SK-N-SH treated with all-trans-retinoic acid at 6 μM for 48 hours (cell line): ENCODE measurements at regions not wholly inside any gene's neighbourhood (a gene's known extent, or its start where the extent isn't known, plus 50 kb on each side); places are given as distances from the start of the nearest gene placed in this dataset.

Experiments
- CSRNP3 ChIP-seq: fragments of 250-450 bp; sonication (Bioruptor Pico); IDR thresholded peaks from 2 replicates; pipeline ENCODE4 v1.5.1; 2021; ENCODE audit warnings: mild to moderate bottlenecking, moderate library complexity
- PATZ1 ChIP-seq: fragments of 250-450 bp; sonication (Bioruptor Pico); IDR thresholded peaks from 2 replicates; pipeline ENCODE4 v1.8.0; 2020; ENCODE audit warnings: mild to moderate bottlenecking, moderate library complexity, borderline replicate concordance
- PPARA ChIP-seq: fragments of 250-450 bp; sonication (Bioruptor Pico); IDR thresholded peaks from 2 replicates; pipeline ENCODE4 v1.5.0; 2020; ENCODE audit warnings: mild to moderate bottlenecking, borderline replicate concordance
- TSHZ2 ChIP-seq: fragments of 250-450 bp; sonication (Bioruptor Pico); IDR thresholded peaks from 2 replicates; pipeline ENCODE4 v1.5.0; 2020; ENCODE audit warnings: mild to moderate bottlenecking, moderate library complexity
- ZC3H10 ChIP-seq: fragments of 250-450 bp; sonication (Bioruptor Pico); IDR thresholded peaks from 2 replicates; pipeline ENCODE4 v1.5.1; 2021; ENCODE audit warnings: mild to moderate bottlenecking, moderate library complexity
- ZFP30 ChIP-seq: fragments of 450-650 bp; formaldehyde crosslinking; IDR thresholded peaks from 2 replicates; pipeline ENCODE4 v1.5.0; 2022; ENCODE audit warnings: mild to moderate bottlenecking, moderate library complexity
- ZNF70 ChIP-seq: fragments of 450-650 bp; formaldehyde crosslinking; IDR thresholded peaks from 2 replicates; pipeline ENCODE4 v1.5.0; 2020; ENCODE audit warnings: mild to moderate bottlenecking, moderate library complexity
- ZNF8 ChIP-seq: fragments of 450-650 bp; formaldehyde crosslinking; IDR thresholded peaks from 2 replicates; pipeline ENCODE4 v1.5.0; 2020; ENCODE audit warnings: mild to moderate bottlenecking, moderate library complexity

GRCh38 chr9:95810133-95810532 is 65.4 kb upstream of the ERCC6L2 start:
- TF ChIP-seq PATZ1 (CRISPR knock-in tag), result no peak
- TF ChIP-seq ZFP30 (CRISPR knock-in tag), result no peak
- TF ChIP-seq ZNF70 (CRISPR knock-in tag), result no peak
- TF ChIP-seq ZC3H10 (CRISPR knock-in tag), result no peak
- TF ChIP-seq ZNF8 (CRISPR knock-in tag), result no peak
- TF ChIP-seq CSRNP3 (CRISPR knock-in tag), result no peak
- TF ChIP-seq TSHZ2 (CRISPR knock-in tag), result no peak
- no peak for TF ChIP-seq PPARA (CRISPR knock-in tag)
